ENCODE measurements at regions not wholly inside any gene's neighbourhood (a gene's known extent, or its start where the extent isn't known, plus 50 kb on each side); places are given as distances from the start of the nearest gene placed in this dataset.

DNA sequence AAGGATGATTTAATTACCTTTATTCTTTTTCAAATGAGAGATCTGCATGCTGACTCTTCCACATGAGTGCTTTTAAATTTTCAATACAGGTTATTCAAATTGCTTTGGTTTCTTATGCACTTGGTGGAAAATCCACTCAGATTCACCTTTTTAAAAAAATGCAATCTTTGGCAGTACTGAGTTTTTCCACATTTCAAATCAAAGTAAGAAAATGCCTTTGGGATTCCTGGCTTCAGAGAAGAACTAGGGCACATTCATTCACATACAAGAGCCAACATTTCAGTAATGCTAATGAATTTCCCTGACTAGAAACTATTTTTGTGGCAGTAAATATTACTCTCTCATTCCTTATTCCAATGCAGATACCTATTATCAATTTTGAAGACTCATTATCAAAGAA is 342.2 kb downstream of the ETNK1 start:
- H3K27me3 ChIP-seq (ENCODE audit: control insufficient read depth, insufficient read depth, low read length): no peaks in the 10 kb centered on the region
- H3K27ac ChIP-seq (ENCODE audit: low read length): no peak overlapping the region
- peaks cover 3% of the 10 kb centered on the region for H3K4me1 ChIP-seq (ENCODE audit: control insufficient read depth, low read depth, low read length)
- no peaks in the 10 kb centered on the region for H3K9me3 ChIP-seq (ENCODE audit: control insufficient read depth, low read depth, low read length)
- H3K36me3 ChIP-seq (ENCODE audit: control insufficient read depth, low read depth, low read length): no peaks in the 10 kb centered on the region
- no peak overlapping the region for H3K4me3 ChIP-seq (ENCODE audit: low read length)
- no peak overlapping the region for H3K9ac ChIP-seq (ENCODE audit: low read length)

DNA sequence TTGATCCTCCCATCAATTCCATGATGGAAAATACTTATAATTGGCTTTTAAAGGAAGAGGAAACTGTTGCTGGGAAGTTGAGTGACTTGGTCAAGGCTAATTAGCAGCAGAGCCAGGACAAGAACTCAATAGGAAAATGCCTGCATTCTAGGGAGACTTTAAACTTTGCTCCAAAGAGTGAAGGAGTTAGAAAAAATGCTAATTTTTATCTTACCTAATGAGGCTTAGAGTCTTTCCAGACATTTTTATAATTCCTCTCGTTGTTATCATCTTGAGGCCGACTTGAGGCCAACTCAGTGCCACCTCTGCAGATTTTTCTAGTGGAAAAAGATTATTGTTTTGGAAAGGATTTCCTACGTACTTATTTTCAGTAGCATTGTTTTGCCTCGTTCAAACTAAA is 344.6 kb downstream of the ETNK1 start:
- H3K27me3 ChIP-seq (ENCODE audit: control insufficient read depth, insufficient read depth, low read length): no peaks in the 10 kb centered on the region

DNA sequence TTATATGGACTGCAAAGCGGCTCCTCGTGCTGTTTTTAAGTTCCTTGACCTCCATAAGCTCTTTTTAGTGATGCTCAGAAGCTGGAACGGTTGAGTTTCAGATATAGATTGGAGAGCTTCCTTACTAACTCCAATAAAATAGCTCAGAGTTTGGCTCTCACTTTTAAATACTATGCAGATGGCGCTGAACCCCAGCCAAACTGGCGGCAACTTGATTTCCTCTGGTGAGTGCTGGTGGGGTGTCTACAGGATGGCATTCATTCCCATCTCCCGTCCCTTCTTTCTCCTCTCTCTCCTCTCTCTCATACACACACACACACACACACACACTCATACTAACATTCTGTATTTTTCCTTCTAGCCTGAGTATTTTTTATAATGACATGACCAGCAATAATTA is 346.3 kb downstream of the ETNK1 start:
- Histone ChIP-seq H3K27me3 (ENCODE audit: control insufficient read depth, insufficient read depth, low read length) (no peaks in the 10 kb centered on the region), H3K9ac (ENCODE audit: low read length) (no peak overlapping the region), H3K4me3 (ENCODE audit: low read length) (no peak overlapping the region), H3K9me3 (ENCODE audit: control insufficient read depth, low read depth, low read length) (no peaks in the 10 kb centered on the region), H3K36me3 (ENCODE audit: control insufficient read depth, low read depth, low read length) (no peaks in the 10 kb centered on the region), H3K4me1 (ENCODE audit: control insufficient read depth, low read depth, low read length) (peaks cover 3% of the 10 kb centered on the region), H3K27ac (ENCODE audit: low read length) (no peak overlapping the region)

More for the DNA sequence above, 344.6 kb downstream of the ETNK1 start:
- Histone ChIP-seq H3K4me1 (ENCODE audit: control insufficient read depth, low read depth, low read length) (peaks cover 3% of the 10 kb centered on the region), H3K9ac (ENCODE audit: low read length) (no peak overlapping the region), H3K9me3 (ENCODE audit: control insufficient read depth, low read depth, low read length) (no peaks in the 10 kb centered on the region), H3K36me3 (ENCODE audit: control insufficient read depth, low read depth, low read length) (no peaks in the 10 kb centered on the region), H3K4me3 (ENCODE audit: low read length) (no peak overlapping the region), H3K27ac (ENCODE audit: low read length) (no peak overlapping the region)

DNA sequence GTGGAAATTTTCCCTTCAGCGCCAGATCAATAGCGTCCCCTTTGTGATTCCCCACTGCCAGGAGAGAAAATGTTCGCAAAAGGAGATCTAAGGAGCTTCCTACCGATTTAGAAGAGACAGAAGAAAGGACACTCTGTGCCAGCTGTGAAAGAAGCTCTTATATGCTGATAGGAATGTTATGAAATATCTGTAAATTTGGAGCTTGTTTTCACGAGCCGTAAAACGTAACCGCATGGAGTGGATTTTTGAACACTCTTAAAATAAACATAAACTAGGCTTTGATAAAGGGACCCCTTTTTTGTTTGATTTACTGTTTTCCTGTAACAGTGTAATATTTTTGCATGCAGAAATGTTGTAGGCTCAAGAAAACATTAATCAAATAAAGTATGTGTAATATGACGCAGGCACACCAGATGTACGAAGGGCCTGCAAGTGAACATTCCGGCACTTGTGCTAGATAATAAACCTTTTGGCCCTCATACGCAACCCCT is 346.8 kb downstream of the ETNK1 start:
- Histone ChIP-seq H3K36me3 (ENCODE audit: control insufficient read depth, low read depth, low read length) (no peaks in the 10 kb centered on the region), H3K4me3 (ENCODE audit: low read length) (no peak overlapping the region), H3K9ac (ENCODE audit: low read length) (no peak overlapping the region), H3K9me3 (ENCODE audit: control insufficient read depth, low read depth, low read length) (no peaks in the 10 kb centered on the region), H3K27ac (ENCODE audit: low read length) (no peak overlapping the region), H3K27me3 (ENCODE audit: control insufficient read depth, insufficient read depth, low read length) (no peaks in the 10 kb centered on the region), H3K4me1 (ENCODE audit: control insufficient read depth, low read depth, low read length) (peaks cover under 1% of the 10 kb centered on the region)

DNA sequence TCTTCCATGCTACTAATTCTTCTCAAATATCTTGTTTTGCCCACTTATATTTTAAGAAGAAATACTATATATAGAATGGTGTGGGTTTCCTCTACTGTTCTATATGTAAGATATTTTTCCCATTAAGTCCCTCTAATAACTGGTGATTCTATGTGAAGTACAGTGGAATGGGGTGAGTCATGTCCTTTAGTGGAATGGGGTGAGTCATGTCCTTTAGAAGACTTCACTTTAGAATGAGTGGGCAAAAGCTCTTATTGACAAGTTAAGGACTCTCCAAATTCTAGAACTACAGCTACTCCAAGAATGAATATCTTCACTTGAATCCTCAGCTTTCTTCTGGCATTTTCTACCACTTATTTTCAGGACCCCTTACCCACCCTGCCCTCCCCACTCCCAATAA is 349.9 kb downstream of the ETNK1 start:
- H3K9ac ChIP-seq (ENCODE audit: low read length): no peak overlapping the region
- no peak overlapping the region for H3K4me3 ChIP-seq (ENCODE audit: low read length)
- no peaks in the 10 kb centered on the region for H3K27me3 ChIP-seq (ENCODE audit: control insufficient read depth, insufficient read depth, low read length)
- no peak overlapping the region for H3K27ac ChIP-seq (ENCODE audit: low read length)
- H3K36me3 ChIP-seq (ENCODE audit: control insufficient read depth, low read depth, low read length): no peaks in the 10 kb centered on the region
- no peaks in the 10 kb centered on the region for H3K9me3 ChIP-seq (ENCODE audit: control insufficient read depth, low read depth, low read length)
- H3K4me1 ChIP-seq (ENCODE audit: control insufficient read depth, low read depth, low read length): no peaks in the 10 kb centered on the region

DNA sequence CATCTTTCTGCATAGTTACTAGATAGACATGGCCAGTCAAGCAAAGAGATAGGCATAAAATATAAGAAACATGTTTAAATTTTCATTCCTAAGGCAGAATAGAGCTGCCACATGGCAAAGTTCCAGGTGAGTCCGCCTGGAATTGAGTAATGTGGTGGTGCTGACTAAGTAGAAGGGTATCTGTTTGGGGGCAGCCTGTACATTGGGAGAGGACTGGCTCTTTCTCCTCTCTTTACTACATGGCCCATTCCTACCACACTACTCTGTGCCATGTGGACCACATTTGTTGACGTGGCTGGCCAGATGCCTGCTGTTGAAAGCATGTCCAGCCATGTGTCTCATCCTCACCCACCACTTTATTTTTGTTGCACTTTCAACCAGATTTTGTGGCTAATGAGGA is 354.0 kb downstream of the ETNK1 start:
- Histone ChIP-seq H3K4me1 (ENCODE audit: control insufficient read depth, low read depth, low read length) (no peaks in the 10 kb centered on the region), H3K9ac (ENCODE audit: low read length) (no peak overlapping the region), H3K36me3 (ENCODE audit: control insufficient read depth, low read depth, low read length) (no peaks in the 10 kb centered on the region), H3K27me3 (ENCODE audit: control insufficient read depth, insufficient read depth, low read length) (no peaks in the 10 kb centered on the region), H3K4me3 (ENCODE audit: low read length) (no peak overlapping the region), H3K27ac (ENCODE audit: low read length) (no peak overlapping the region), H3K9me3 (ENCODE audit: control insufficient read depth, low read depth, low read length) (no peaks in the 10 kb centered on the region)

DNA sequence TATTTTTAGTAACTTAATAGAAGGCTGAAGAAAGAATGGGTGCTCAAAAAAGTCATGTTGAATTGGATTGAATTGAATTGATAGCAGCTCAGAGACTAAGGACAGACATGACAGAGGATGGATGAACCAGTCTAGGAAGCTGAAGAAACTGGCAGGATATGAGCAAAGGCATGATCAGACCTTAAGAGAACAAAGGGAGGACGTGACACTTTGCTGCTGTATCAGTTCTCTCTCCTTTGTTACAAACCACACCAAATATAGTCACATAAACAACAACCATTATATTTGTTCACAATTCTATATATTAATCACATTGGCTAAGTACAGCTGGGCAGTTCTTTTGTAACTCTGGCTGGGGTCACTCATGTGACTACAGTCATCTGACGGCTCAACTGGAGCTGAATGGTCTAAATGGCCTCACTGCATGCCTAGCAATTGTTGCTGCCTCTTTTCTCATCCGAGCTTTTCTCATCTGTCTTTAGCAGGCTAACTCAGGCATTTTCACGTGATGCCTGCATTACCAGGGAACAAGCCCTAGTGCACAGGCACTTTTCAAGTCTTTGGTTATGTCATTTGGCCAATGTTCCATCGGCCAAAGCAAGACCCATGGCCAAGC is 355.0 kb downstream of the ETNK1 start:
- Histone ChIP-seq H3K27ac (ENCODE audit: low read length) (no peak overlapping the region), H3K36me3 (ENCODE audit: control insufficient read depth, low read depth, low read length) (no peaks in the 10 kb centered on the region), H3K4me3 (ENCODE audit: low read length) (no peak overlapping the region), H3K9me3 (ENCODE audit: control insufficient read depth, low read depth, low read length) (no peaks in the 10 kb centered on the region), H3K27me3 (ENCODE audit: control insufficient read depth, insufficient read depth, low read length) (no peaks in the 10 kb centered on the region), H3K9ac (ENCODE audit: low read length) (no peak overlapping the region), H3K4me1 (ENCODE audit: control insufficient read depth, low read depth, low read length) (no peaks in the 10 kb centered on the region)

DNA sequence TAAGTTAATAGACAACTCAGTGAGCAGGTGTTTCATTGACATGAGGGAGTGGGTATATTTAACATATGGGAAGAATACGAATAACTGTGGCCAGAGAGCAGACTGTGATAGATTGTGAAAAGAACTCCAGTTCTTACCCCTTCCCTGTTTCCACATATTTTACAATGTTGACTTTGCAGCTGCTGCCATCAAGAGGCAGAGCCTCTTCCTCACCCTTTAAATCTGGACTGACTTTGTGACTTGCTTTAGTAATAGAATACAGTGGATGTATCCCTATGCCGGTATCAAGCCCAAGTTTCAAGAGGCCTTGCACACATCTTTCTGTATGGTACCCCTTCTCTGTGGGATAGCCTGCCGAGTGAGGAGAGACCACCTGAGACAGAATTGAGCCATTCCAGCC is 356.7 kb downstream of the ETNK1 start:
- H3K9ac ChIP-seq (ENCODE audit: low read length): no peak overlapping the region
- no peak overlapping the region for H3K27ac ChIP-seq (ENCODE audit: low read length)
- H3K36me3 ChIP-seq (ENCODE audit: control insufficient read depth, low read depth, low read length): no peaks in the 10 kb centered on the region
- H3K27me3 ChIP-seq (ENCODE audit: control insufficient read depth, insufficient read depth, low read length): no peaks in the 10 kb centered on the region
- H3K9me3 ChIP-seq (ENCODE audit: control insufficient read depth, low read depth, low read length): no peaks in the 10 kb centered on the region
- no peak overlapping the region for H3K4me3 ChIP-seq (ENCODE audit: low read length)
- no peaks in the 10 kb centered on the region for H3K4me1 ChIP-seq (ENCODE audit: control insufficient read depth, low read depth, low read length)

DNA sequence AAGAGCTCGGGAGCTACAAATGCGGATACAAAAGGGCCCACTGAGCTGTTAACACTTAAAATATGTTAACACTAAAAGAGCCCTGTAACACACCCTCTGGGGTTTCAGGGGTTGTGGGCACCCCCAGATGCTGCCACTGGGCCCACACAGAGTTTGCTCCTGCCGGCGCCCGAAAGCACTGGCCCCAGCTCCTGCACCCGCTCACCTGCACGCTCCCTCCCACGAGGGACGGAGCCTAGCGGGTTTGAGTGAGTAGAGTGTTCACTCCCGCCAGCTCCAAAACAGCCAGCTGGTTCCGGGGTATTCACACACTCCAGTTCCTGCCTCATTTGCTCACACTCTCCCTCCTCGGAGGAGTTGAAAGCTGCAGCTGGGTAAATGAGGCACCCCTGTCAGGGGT is 357.7 kb downstream of the ETNK1 start:
- Histone ChIP-seq H3K4me3 (ENCODE audit: low read length) (no peak overlapping the region), H3K4me1 (ENCODE audit: control insufficient read depth, low read depth, low read length) (peaks cover 5% of the 10 kb centered on the region), H3K27me3 (ENCODE audit: control insufficient read depth, insufficient read depth, low read length) (no peaks in the 10 kb centered on the region), H3K36me3 (ENCODE audit: control insufficient read depth, low read depth, low read length) (no peaks in the 10 kb centered on the region), H3K27ac (ENCODE audit: low read length) (no peak overlapping the region), H3K9me3 (ENCODE audit: control insufficient read depth, low read depth, low read length) (no peaks in the 10 kb centered on the region), H3K9ac (ENCODE audit: low read length) (no peak overlapping the region)

DNA sequence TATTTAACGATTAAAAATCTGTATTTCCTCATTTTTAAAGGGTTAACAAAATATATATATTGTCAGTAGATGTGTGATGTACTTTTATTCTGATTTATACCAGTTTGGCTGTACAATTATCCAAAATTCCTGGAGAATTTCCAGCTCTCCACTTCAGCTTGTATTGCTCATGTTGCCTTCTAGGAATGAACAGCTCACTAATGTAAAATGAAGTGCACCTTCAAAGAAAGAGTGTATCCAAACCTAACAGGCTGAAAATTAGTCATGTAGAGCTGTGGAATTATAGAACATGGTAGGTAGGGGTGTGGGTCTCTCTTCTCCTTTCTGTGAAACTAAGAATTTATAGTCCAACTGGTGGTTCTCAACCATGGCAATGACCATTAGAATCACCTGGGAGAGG is 362.0 kb downstream of the ETNK1 start:
- Histone ChIP-seq H3K4me3 (ENCODE audit: low read length) (no peak overlapping the region), H3K9ac (ENCODE audit: low read length) (no peak overlapping the region), H3K36me3 (ENCODE audit: control insufficient read depth, low read depth, low read length) (no peaks in the 10 kb centered on the region), H3K27ac (ENCODE audit: low read length) (no peak overlapping the region), H3K27me3 (ENCODE audit: control insufficient read depth, insufficient read depth, low read length) (no peaks in the 10 kb centered on the region), H3K9me3 (ENCODE audit: control insufficient read depth, low read depth, low read length) (no peaks in the 10 kb centered on the region), H3K4me1 (ENCODE audit: control insufficient read depth, low read depth, low read length) (peaks cover 12% of the 10 kb centered on the region)

DNA sequence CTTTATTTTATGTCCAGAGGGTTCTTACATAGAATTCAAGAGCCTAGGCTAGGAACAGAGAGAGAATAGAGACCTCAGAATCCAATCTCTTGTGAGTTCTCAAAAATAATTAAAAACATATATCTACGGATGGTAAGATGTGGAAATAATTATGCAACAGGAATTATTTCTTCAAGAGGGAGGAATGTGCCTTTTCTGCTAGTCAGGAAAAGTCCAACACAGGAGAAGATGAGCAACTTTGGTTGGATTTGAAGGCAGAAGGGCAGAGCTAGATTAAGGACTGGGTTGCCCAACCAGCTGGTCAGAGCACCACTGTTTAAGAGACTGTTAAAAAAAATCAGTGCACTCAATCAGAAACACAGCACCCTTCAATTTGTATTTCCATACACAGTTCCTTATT is 365.5 kb downstream of the ETNK1 start:
- no peak overlapping the region for H3K27ac ChIP-seq (ENCODE audit: low read length)
- H3K27me3 ChIP-seq (ENCODE audit: control insufficient read depth, insufficient read depth, low read length): no peaks in the 10 kb centered on the region

DNA sequence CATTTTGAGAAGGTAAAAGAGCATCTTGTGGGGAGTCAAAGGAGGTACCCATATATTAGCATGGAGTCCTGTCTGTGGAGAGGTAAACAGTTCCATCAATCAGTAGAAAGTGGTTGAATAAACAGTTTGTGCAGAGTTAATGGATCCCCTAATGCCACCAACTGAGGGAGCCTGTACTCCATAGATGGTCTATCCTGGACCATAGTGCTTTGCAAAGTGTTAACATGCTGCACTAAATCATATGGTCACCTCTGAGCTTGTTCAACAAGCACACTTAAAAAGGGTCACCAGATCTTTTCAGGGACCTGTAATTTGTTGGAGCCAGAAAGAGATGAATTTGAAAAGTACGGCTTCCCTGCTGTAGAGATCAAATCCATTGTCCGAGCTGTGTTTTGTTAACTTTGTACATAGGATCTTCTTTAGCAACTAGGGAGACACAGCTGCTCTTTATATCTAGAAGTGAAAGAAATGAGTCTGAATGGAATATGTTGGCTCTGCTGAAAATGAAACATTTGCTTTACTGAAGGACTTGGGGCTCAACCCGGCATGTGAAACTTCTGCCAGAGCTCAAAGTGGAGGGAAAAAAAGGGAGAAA is 366.4 kb downstream of the ETNK1 start:
- no peaks in the 10 kb centered on the region for H3K36me3 ChIP-seq (ENCODE audit: control insufficient read depth, low read depth, low read length)
- H3K4me1 ChIP-seq (ENCODE audit: control insufficient read depth, low read depth, low read length): peaks cover 23% of the 10 kb centered on the region

More for the DNA sequence above, 365.5 kb downstream of the ETNK1 start:
- peaks cover 23% of the 10 kb centered on the region for H3K4me1 ChIP-seq (ENCODE audit: control insufficient read depth, low read depth, low read length)
- no peaks in the 10 kb centered on the region for H3K36me3 ChIP-seq (ENCODE audit: control insufficient read depth, low read depth, low read length)
- no peak overlapping the region for H3K4me3 ChIP-seq (ENCODE audit: low read length)
- no peaks in the 10 kb centered on the region for H3K9me3 ChIP-seq (ENCODE audit: control insufficient read depth, low read depth, low read length)
- H3K9ac ChIP-seq (ENCODE audit: low read length): no peak overlapping the region

More for the DNA sequence above, 366.4 kb downstream of the ETNK1 start:
- Histone ChIP-seq H3K27me3 (ENCODE audit: control insufficient read depth, insufficient read depth, low read length) (no peaks in the 10 kb centered on the region), H3K9ac (ENCODE audit: low read length) (no peak overlapping the region), H3K4me3 (ENCODE audit: low read length) (no peak overlapping the region), H3K9me3 (ENCODE audit: control insufficient read depth, low read depth, low read length) (no peaks in the 10 kb centered on the region), H3K27ac (ENCODE audit: low read length) (no peak overlapping the region)

Data from iPS-18a (cell line).